H9 (cell line): ENCODE measurements at regions not wholly inside any gene's neighbourhood (a gene's known extent, or its start where the extent isn't known, plus 50 kb on each side); places are given as distances from the start of the nearest gene placed in this dataset.

Experiments
- DNase-seq: peaks from one replicate; pipeline ENCODE4 v3.0.0-alpha.2; 2017
- H2AFZ ChIP-seq: one replicate; pipeline ENCODE4 v1.6.1; 2013; ENCODE audit warnings: mild to moderate bottlenecking, low read length, control low read depth, moderate library complexity
- H2AK5ac ChIP-seq: 2 replicates; pipeline ENCODE4 v1.6.1; 2013; ENCODE audit warnings: low read length, control low read depth, mixed read lengths; ENCODE audit not compliant: insufficient read length
- H2BK120ac ChIP-seq: one replicate; pipeline ENCODE4 v1.6.1; 2013; ENCODE audit warnings: low read depth, mild to moderate bottlenecking, low read length, control low read depth, inconsistent platforms; ENCODE audit not compliant: poor library complexity, severe bottlenecking
- H2BK12ac ChIP-seq: 2 replicates; pipeline ENCODE4 v1.6.1; 2013; ENCODE audit warnings: low read length, control low read depth, mixed read lengths, low read depth; ENCODE audit not compliant: insufficient read length
- H2BK15ac ChIP-seq: 2 replicates; pipeline ENCODE4 v1.6.1; 2013; ENCODE audit warnings: low read depth, low read length, control low read depth
- H2BK20ac ChIP-seq: one replicate; pipeline ENCODE4 v1.6.1; 2013; ENCODE audit warnings: low read depth, mild to moderate bottlenecking, low read length, control low read depth, inconsistent platforms; ENCODE audit not compliant: poor library complexity, severe bottlenecking
- H2BK5ac ChIP-seq: 2 replicates; pipeline ENCODE4 v1.6.1; 2013; ENCODE audit warnings: low read length, control low read depth, mixed read lengths; ENCODE audit not compliant: insufficient read length
- H3K14ac ChIP-seq: 2 replicates; pipeline ENCODE4 v1.6.1; 2013; ENCODE audit warnings: low read length, control low read depth; ENCODE audit not compliant: insufficient read depth
- H3K18ac ChIP-seq: 2 replicates; pipeline ENCODE4 v1.6.1; 2013; ENCODE audit warnings: low read depth, mild to moderate bottlenecking, mixed read lengths, low read length, control low read depth; ENCODE audit not compliant: insufficient read length
- H3K23ac ChIP-seq: 2 replicates; pipeline ENCODE4 v1.6.1; 2013; ENCODE audit warnings: low read length, control low read depth, mixed read lengths, low read depth; ENCODE audit not compliant: insufficient read length
- H3K23me2 ChIP-seq: 2 replicates; pipeline ENCODE4 v1.6.1; 2013; ENCODE audit warnings: low read depth, mild to moderate bottlenecking, mixed read lengths, low read length, control low read depth; ENCODE audit not compliant: insufficient read length, poor library complexity, severe bottlenecking
- H3K27ac ChIP-seq: 2 replicates; pipeline ENCODE4 v1.5.1; 2013; ENCODE audit warnings: low read length, control low read depth, mixed read lengths, low read depth; ENCODE audit not compliant: insufficient read length
- H3K27me3 ChIP-seq: 2 replicates; pipeline ENCODE4 v1.6.1; 2013; ENCODE audit warnings: low read length, control low read depth, inconsistent platforms; ENCODE audit not compliant: insufficient read depth
- H3K4ac ChIP-seq: 2 replicates; pipeline ENCODE4 v1.6.1; 2013; ENCODE audit warnings: low read depth, mild to moderate bottlenecking, control low read depth, inconsistent platforms, low read length, moderate library complexity
- H3K4me1 ChIP-seq: 2 replicates; pipeline ENCODE4 v1.6.1; 2013; ENCODE audit warnings: low read length, control low read depth, inconsistent platforms; ENCODE audit not compliant: insufficient read depth
- H3K4me2 ChIP-seq: 2 replicates; pipeline ENCODE4 v1.6.1; 2013; ENCODE audit warnings: low read length, control low read depth, mixed read lengths; ENCODE audit not compliant: insufficient read length, insufficient read depth
- H3K56ac ChIP-seq: 2 replicates; pipeline ENCODE4 v1.6.1; 2013; ENCODE audit warnings: low read depth, mild to moderate bottlenecking, mixed read lengths, low read length, control low read depth; ENCODE audit not compliant: insufficient read length
- H3K79me1 ChIP-seq: 2 replicates; pipeline ENCODE4 v1.6.1; 2013; ENCODE audit warnings: low read depth, mild to moderate bottlenecking, moderate library complexity, low read length, control low read depth, inconsistent platforms; ENCODE audit not compliant: insufficient read depth, poor library complexity, severe bottlenecking
- H3K79me2 ChIP-seq: 2 replicates; pipeline ENCODE4 v1.6.1; 2013; ENCODE audit warnings: low read length, control low read depth, inconsistent platforms; ENCODE audit not compliant: insufficient read depth
- H3K9ac ChIP-seq: 2 replicates; pipeline ENCODE4 v1.6.1; 2013; ENCODE audit warnings: low read length, control low read depth, mixed read lengths; ENCODE audit not compliant: insufficient read length; ENCODE audit errors: extremely low read depth
- H3K9me3 ChIP-seq: one replicate; pipeline ENCODE4 v1.6.1; 2013; ENCODE audit warnings: low read depth, low read length, inconsistent platforms; ENCODE audit not compliant: control insufficient read depth
- H3T11ph ChIP-seq: one replicate; pipeline ENCODE4 v1.6.1; 2013; ENCODE audit warnings: mild to moderate bottlenecking, low read length, control low read depth, inconsistent platforms
- H4K20me1 ChIP-seq: one replicate; pipeline ENCODE4 v1.6.1; 2013; ENCODE audit not compliant: control insufficient read depth, insufficient read length, insufficient read depth
- H4K5ac ChIP-seq: 2 replicates; pipeline ENCODE4 v1.6.1; 2013; ENCODE audit warnings: low read depth, mild to moderate bottlenecking, mixed read lengths, low read length, control low read depth; ENCODE audit not compliant: insufficient read length
- H4K8ac ChIP-seq: replicated peaks from 2 replicates; pipeline ENCODE4 v1.6.1; 2013; ENCODE audit warnings: low read length, control low read depth, mixed read lengths, low read depth; ENCODE audit not compliant: insufficient read length
- H4K91ac ChIP-seq: 2 replicates; pipeline ENCODE4 v1.6.1; 2013; ENCODE audit warnings: low read depth, mild to moderate bottlenecking, moderate library complexity, mixed read lengths, low read length, control low read depth; ENCODE audit not compliant: insufficient read length
- H3K27ac Mint-ChIP-seq, 3 experiments: 2 replicates in 2 of 3; 3 replicates in 1 of 3; pipeline ENCODE4 v1.8.0; 2020 to 2021; ENCODE audit warnings: mixed read lengths in 3 of 3, mild to moderate bottlenecking in 1 of 3, moderate library complexity in 1 of 3
- H3K27me3 Mint-ChIP-seq: 2 replicates; pipeline ENCODE4 v1.8.0; 2021; ENCODE audit warnings: low read depth, mild to moderate bottlenecking, moderate library complexity, mixed read lengths
- H3K36me3 Mint-ChIP-seq, 3 experiments: 2 replicates in 2 of 3; 3 replicates in 1 of 3; pipeline ENCODE4 v1.8.0; 2020 to 2021; ENCODE audit warnings: low read depth in 3 of 3, mixed read lengths in 3 of 3; ENCODE audit not compliant: insufficient read depth in 1 of 3
- H3K4me1 Mint-ChIP-seq, 2 experiments: 2 replicates each; pipeline ENCODE4 v1.8.0; 2020; ENCODE audit warnings: mixed read lengths in 2 of 2
- H3K4me3 Mint-ChIP-seq, 2 experiments: 2 replicates in 1 of 2; 3 replicates in 1 of 2; pipeline ENCODE4 v1.8.0; 2020 to 2021; ENCODE audit warnings: mild to moderate bottlenecking in 2 of 2, mixed read lengths in 2 of 2, moderate library complexity in 1 of 2
- H3K9me3 Mint-ChIP-seq, 2 experiments: 2 replicates in 1 of 2; 3 replicates in 1 of 2; pipeline ENCODE4 v1.8.0; 2020; ENCODE audit warnings: mild to moderate bottlenecking in 2 of 2, mixed read lengths in 2 of 2, moderate library complexity in 1 of 2
- WGBS: extraction: QIAGEN DNeasy Blood & Tissue Kit; methylation state at CpG from one replicate; pipeline ENCODE4 v1.1.7; 2013; ENCODE audit warnings: missing lambda C conversion rate, low lambda C conversion rate, mixed read lengths; ENCODE audit not compliant: insufficient read length; ENCODE audit errors: extremely low coverage; 5-methylcytosine and 5-hydroxymethylcytosine counted together
- TF ChIP-seq, protein P1 (sequence below): fragments of 200-600 bp; sonication (generic); conservative IDR thresholded peaks from 3 replicates; pipeline ENCODE4 v1.8.0; 2021; ENCODE audit warnings: antibody characterized with exemption, mild to moderate bottlenecking

DNA sequence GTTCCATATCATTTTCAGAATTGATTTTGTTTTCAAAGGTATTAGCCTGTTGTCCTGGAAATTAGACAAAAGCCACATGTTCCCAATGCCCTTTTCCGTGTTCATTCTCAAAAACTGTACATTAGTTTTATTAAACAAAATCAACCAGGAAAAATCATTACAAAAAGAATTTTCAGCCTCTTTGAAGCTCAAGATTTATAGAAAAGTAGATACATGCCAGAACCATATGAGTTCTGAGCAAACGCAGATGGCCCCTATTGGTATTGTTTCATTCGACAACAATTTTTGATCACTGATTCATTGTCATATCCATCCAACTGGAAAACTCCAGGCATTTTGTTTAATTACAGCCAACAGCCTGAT lies 148.5 kb upstream of the GRAMD2B start:
- Mint-ChIP-seq H3K27me3 (peaks cover under 1% of the 10 kb centered on the region; the same call in 1 of the 2 replicates), H3K9me3 (no peaks in the 10 kb centered on the region), H3K4me3 (no peak overlapping the region), H3K4me1 (no peaks in the 10 kb centered on the region), H3K36me3 (no peaks in the 10 kb centered on the region), H3K27ac (no peak overlapping the region)
- H3K79me2 ChIP-seq: no peaks in the 10 kb centered on the region
- no peaks in the 10 kb centered on the region for H3K79me1 ChIP-seq
- no peak overlapping the region for H3K18ac ChIP-seq
- no peak overlapping the region for H2BK15ac ChIP-seq
- H2BK20ac ChIP-seq: no peak overlapping the region
- no peaks in the 10 kb centered on the region for H3K9me3 ChIP-seq
- DNase-seq: no peak
- no peaks in the 10 kb centered on the region for H4K20me1 ChIP-seq
- no peak overlapping the region for H4K91ac ChIP-seq
- no peak overlapping the region for H2BK12ac ChIP-seq
- H3K56ac ChIP-seq: no peak overlapping the region
- no peak overlapping the region for H3K27ac ChIP-seq
- H2AK5ac ChIP-seq: no peak overlapping the region
- H3K14ac ChIP-seq: no peak overlapping the region
- no peak overlapping the region for H4K5ac ChIP-seq
- H2AFZ ChIP-seq: no peak overlapping the region
- H3K4me2 ChIP-seq: no peak overlapping the region
- TF ChIP-seq, protein P1, sequence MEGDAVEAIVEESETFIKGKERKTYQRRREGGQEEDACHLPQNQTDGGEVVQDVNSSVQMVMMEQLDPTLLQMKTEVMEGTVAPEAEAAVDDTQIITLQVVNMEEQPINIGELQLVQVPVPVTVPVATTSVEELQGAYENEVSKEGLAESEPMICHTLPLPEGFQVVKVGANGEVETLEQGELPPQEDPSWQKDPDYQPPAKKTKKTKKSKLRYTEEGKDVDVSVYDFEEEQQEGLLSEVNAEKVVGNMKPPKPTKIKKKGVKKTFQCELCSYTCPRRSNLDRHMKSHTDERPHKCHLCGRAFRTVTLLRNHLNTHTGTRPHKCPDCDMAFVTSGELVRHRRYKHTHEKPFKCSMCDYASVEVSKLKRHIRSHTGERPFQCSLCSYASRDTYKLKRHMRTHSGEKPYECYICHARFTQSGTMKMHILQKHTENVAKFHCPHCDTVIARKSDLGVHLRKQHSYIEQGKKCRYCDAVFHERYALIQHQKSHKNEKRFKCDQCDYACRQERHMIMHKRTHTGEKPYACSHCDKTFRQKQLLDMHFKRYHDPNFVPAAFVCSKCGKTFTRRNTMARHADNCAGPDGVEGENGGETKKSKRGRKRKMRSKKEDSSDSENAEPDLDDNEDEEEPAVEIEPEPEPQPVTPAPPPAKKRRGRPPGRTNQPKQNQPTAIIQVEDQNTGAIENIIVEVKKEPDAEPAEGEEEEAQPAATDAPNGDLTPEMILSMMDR: no peak
- no peaks in the 10 kb centered on the region for H3K23me2 ChIP-seq
- H2BK5ac ChIP-seq: no peak overlapping the region
- no peak overlapping the region for H3K9ac ChIP-seq
- H3K4ac ChIP-seq: no peak overlapping the region
- no peak overlapping the region for H4K8ac ChIP-seq
- no peak overlapping the region for H3K23ac ChIP-seq
- no peak overlapping the region for H2BK120ac ChIP-seq
- no peaks in the 10 kb centered on the region for H3K27me3 ChIP-seq
- no peaks in the 10 kb centered on the region for H3K4me1 ChIP-seq
- H3T11ph ChIP-seq: no peak overlapping the region
- WGBS: no CpG with 5 or more reads among the region's 3 CpGs
